HS-5 (cell line): ENCODE measurements at regions not wholly inside any gene's neighbourhood (a gene's known extent, or its start where the extent isn't known, plus 50 kb on each side); places are given as distances from the start of the nearest gene placed in this dataset.

ENCODE experiments used
- DNase-seq: peaks from one replicate; pipeline ENCODE4 v3.0.0-alpha.2; 2012; ENCODE audit warnings: low read depth

- DNase-seq: no peak
These were observed 241.2 kb upstream of the TANK start for GRCh38 chr2:160918906-160919503.

DNA sequence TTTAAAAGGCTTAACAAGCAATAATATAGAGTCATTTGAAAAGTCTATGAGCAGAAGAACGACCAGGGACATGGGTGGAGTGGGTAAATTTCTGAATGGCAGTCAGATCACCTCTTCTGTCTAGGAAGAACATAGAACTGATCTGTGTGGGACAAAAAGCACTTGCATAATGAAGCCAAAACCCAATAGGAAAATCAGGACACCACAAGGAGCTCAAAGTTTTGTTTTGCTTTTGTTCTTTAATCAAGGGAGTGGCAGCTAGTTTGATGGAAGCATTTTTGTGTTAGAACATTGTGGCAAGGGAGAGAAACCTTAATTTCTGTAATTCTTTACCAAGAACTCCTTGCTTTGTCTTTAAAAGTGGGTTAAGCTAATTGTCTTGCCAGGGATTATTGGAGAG is 240.2 kb upstream of the TANK start:
- no peak for DNase-seq

GRCh38 chr2:160920791-160921303 is 239.4 kb upstream of the TANK start:
- DNase-seq: peak; percentile 74

GRCh38 chr2:160921386-160921964 is 238.8 kb upstream of the TANK start:
- no peak for DNase-seq

- DNase-seq: no peak
These were observed 235.3 kb upstream of the TANK start for GRCh38 chr2:160924936-160925353.

DNA sequence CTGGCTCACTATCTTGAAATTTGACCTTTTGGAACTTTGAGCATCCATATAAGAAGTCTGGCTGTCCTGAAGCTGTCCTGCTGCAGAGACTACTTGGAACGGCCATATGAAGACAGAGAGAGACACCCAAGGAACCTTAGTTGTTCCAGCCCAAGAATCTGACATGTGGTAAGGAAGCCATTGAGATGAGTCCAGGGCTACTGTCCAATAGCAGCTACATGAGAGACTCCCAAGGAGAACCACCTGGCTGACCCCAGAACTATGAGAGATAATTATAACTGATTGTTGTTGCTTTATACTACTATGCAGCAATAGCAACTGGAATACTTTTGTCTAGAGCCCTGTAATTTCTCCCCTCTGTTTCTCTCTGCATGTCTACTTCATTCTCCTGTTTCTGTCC is 234.3 kb upstream of the TANK start:
- no peak for DNase-seq

DNA sequence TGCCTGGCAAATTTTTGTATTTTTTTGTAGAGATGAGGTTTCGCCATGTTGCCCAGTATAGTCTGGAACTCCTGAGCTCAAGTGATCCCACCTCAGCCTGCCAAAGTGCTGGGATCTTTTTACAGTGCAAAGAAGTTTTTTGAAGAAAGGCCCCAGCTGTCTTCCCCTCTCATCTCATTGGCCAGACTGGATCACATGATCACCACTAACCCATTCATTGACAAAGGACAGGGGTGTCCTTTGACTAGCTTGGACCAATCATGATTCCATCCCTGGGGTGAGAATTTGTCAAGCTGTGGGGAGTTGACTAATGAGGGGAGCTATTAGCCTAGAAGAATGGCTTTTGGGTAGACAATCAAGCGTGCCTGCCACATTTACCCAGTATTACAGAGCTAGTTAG is 232.9 kb upstream of the TANK start:
- no peak for DNase-seq

- no peak for DNase-seq
These were observed 231.3 kb upstream of the TANK start for GRCh38 chr2:160928854-160929301.

DNA sequence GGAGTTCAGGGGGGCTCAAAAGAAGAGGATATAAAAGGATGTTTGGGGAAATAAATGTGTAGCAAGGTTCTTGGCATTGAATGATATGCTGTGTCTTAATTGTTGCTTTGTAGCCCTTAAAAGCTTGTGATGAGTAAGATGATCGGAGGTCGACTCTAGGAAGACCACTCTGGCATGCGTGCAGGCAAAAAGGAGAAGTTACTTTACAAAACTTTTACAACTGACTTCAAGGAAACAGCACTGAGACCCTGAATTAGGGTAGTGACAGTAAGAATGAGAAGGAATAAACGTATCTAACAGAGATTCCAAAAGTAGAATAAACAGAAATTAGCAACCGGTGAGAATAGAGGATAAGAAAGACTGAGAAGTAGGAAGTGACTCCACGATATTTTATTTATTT is 228.7 kb upstream of the TANK start:
- no peak for DNase-seq

DNA sequence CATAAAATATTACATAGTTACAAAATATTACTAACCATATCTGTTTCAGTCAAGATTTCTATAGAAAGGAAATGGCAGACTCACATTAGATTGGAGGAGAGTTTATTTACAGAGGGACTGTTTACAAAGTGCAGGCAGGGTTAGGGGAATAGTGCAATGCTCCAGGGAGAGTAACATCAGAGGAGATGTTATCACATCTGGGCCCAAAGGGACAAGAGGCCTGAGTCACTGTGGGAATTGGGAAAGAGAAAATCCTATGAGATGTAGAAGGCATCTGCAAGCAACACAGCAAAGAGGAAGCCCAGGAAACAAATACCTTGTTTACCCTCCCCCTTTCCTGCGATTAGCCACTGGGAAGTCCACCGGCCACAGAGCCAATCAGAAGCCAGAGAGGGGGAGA is 227.3 kb upstream of the TANK start:
- no peak for DNase-seq

DNA sequence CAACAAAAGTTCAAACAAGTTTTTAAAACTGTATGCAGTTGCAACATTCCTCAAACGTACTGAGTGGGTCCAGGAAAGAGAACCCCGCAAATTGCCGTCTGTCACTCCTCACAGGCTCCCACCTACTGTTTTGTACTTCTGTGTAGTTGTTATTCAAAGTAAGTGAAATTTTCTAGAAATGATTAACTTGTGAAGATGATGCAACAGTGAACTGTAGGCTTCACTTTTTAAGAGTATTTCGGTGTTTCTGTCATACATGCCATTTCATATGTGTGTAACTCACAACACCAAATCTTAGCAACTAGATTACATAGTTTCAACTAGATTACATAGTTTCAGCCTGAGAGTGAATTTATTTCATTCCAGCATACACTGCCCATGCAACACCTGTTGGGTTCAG is 226.0 kb upstream of the TANK start:
- DNase-seq: no peak

DNA sequence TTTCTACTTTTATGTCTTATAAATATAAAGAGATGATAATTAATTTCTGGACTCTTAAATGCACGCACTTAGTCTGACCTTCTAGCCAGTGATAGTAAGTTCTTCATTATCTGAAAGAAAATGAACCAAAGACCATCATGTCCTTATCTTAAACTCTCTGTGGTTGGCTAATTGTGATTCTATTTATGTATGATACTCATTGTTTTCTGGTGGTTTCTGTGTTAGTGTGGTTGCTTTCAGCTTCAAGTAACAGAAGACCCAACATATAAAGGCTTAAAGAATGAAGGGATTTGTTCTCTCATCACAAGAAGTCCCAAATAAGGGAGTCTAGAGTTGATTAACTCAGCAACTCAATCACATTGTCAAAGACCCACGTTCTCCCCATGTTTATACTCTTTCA is 225.2 kb upstream of the TANK start:
- no peak for DNase-seq

GRCh38 chr2:160936044-160936806 is 224.0 kb upstream of the TANK start:
- DNase-seq: no peak

- no peak for DNase-seq
These were observed 220.0 kb upstream of the TANK start for GRCh38 chr2:160940271-160940670.

DNA sequence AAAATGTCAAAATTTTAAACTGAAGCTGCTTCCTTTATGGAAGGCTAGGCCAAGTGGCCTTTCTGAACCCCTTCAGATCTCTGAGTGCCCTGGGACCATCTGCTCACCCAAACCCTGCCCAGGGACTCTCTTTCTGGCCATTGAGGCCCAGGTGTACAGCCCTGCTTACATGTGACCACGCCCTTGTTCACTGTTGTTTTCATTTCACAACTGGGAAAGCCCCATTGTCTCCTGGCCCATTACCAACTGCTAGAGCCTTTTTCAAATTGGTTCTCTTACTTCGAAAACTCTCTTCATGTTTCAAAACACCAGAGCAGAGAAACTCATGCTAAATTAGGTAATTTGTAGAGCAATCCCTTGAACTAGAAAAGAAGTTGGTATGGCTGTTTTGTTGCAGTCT is 219.5 kb upstream of the TANK start:
- no peak for DNase-seq

DNA sequence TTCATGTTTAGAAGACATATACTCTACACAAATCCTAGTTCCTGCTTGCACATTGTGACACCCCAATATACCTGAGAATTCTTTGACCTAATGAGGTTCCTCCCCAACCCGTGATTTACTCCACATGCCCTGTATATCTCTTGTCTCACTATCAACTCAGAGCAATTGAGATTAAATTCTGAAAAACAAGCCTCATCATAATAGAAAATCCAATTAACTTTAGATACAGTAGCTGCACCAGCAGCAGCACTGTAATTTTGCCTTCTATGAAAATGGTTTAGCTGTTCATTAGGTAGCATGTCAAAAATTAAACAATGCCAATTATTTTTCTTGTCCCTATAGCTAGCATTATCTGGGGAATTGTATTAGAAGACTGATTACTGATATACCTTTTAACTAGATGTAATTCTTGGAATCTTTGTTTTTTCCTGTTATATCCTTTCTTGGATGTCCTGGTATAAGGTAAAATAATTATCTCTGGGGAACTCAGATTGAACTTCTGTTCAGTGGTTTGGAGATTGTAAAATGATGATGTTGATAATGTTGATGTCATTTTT is 218.9 kb upstream of the TANK start:
- no peak for DNase-seq

- no peak for DNase-seq
These were observed 217.6 kb upstream of the TANK start for GRCh38 chr2:160942476-160943142.

DNA sequence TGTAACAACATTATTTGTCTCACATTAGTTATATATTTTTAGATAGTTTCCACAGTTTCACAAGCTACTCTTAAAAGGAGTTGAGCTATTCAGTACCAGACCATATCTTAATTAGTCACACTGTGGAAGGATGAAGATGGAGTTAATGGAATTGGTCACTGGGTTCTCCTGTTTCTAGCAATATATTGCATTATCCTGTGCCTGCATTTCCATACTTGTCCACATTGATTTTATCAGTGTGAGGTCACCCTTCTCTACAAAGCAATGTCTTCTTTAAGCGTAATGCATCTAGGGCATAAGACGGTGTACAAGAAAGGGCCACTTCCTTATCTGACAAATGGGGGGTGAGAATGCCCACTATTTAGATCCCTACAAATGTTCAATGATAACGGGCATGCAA is 216.8 kb upstream of the TANK start:
- no peak for DNase-seq

DNA sequence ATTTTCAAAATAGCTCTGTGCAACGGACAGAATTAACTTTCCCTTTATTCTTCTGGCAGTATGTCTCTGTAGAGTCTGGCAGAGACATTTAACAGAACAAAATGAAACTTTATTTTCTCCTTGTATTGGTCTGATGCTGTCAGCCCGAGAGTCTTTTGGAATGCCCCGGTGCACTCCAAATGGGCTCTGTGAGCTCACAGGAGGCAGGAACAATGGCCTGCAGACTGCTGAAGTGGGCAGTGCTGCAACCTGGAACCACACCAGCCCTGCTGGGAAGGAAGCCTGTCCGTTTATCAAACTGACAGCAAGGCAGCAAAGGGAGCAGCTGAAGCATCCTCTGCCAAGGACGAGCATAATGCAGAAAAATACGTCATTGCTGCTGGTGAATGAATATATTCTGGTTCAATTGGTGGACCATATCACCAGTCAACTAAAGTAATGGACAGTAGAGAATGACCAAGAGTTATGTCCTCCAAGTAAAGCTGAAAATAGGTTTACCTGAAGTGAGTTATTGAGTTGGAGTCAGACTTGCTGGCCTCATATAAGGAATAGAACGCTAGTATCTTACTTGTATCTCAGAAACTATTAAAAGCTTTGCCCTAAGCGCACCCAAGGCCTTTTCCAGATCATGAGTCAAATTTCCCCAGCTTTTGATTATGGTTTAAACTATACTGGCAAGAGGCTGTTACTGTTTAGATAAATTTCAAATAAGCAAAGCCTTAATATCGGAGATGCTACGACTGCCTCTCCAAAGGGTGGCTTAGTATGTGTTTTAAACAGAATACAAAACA is 207.6 kb upstream of the TANK start:
- DNase-seq: no peak

GRCh38 chr2:160955578-160955977 is 204.7 kb upstream of the TANK start:
- DNase-seq: no peak

DNA sequence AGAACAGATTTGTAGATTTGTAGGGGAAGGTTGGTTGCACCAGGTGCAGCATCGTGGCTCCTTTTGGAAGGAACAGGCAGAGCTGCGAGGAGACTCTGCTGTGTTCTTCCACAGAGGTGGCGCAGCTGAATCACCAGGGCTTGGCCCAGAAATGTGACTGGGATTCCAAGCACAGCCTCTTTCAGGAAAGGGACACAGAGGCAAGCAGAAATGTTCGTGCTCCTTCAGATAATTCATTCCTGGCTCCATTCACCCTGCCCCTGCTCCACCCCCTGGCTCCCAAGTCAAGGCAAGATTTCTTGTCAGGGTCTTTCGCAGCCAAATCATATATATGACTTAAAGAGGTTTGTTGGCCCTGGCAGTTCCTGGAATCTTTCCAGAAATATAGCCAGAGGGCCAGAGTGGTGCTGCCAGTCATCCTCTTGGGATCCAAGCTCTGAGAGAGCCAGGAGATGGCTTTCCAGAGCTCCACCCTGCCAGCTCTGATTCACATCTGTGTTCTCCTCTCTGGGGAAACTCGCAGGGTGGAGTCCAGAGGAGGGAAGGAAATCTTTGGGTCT is 203.9 kb upstream of the TANK start:
- DNase-seq: no peak
